Pancreas (tissue), 10 donors: ENCODE measurements at regions not wholly inside any gene's neighbourhood (a gene's known extent, or its start where the extent isn't known, plus 50 kb on each side); places are given as distances from the start of the nearest gene placed in this dataset.

Experiments used
- ATAC-seq, 4 donors: fragments of 200-7000 bp; cut with Tn5 transposase; one replicate each; pipeline versions ENCODE4 v1.8.0 to v1.9.1; 2020; ENCODE audit warnings: mild to moderate bottlenecking in 4 of 4, moderate library complexity in 4 of 4
- DNase-seq, 6 donors: peaks; one replicate each; pipeline ENCODE4 v3.0.0-alpha.2; 2020
- FAIRE-seq: peaks from 2 replicates; lab custom pipeline; 2012; peaks lifted over from hg19 to GRCh38; lab: Jason Lieb, UNC
- H3K27ac ChIP-seq, 4 donors: fragments of 200-600 bp; sonication (generic); 1 replicate in 3 of 4; 2 replicates in 1 of 4; pipeline versions ENCODE4 v1.5.0 to v1.8.0; 2020
- H3K27me3 ChIP-seq, 4 donors: fragments of 200-600 bp; one replicate each; pipeline ENCODE4 v1.8.0; 2021
- H3K36me3 ChIP-seq, 3 donors: fragments of 200-600 bp; sonication (generic) in 1 of 3; one replicate each; pipeline versions ENCODE4 v1.5.0 to v1.8.0; 2020 to 2021
- H3K4me1 ChIP-seq, 3 donors: fragments of 200-600 bp; one replicate each; pipeline ENCODE4 v1.8.0; 2021
- H3K4me3 ChIP-seq, 4 donors: fragments of 200-600 bp; sonication (generic) in 2 of 4; one replicate each; pipeline versions ENCODE4 v1.5.0 to v1.8.0; 2020 to 2021
- H3K9me3 ChIP-seq, 4 donors: fragments of 200-600 bp; one replicate each; pipeline ENCODE4 v1.8.0; 2021
- WGBS, 2 donors: extraction: QIAGEN DNeasy Blood & Tissue Kit; methylation state at CpG; one replicate each; pipeline ENCODE4 v1.1.7; 2013; 5-methylcytosine and 5-hydroxymethylcytosine counted together
- intact Hi-C, 3 donors: fragments of 100-400 bp; cut with DNase I; formaldehyde crosslinking; loops; one replicate each; pipeline versions ENCODE4 v1.11.1 to v1.14.2; 2022
- TF ChIP-seq, protein P1 (sequence below), 4 donors: fragments of 200-600 bp; sonication (generic) in 3 of 4; IDR thresholded peaks; one replicate each; pipeline versions ENCODE4 v1.5.0 to v1.8.0; 2021; ENCODE audit warnings: antibody characterized with exemption in 4 of 4
- donor health status: healthy with polysubstance abuse.
- donor health status: DM: no; HTN: no; CAD: no; lungs with moderate emphysema.
- donor health status: DM: no; HTN: no; CAD: no.
- donor health status: control.
- donor health status: control.
- donor health status: Bipolar disorder and iron deficiency.
- donor health status: DM: yes; HTN: yes; CAD: no.
- donor health status: DM: no; HTN: no; CAD: no.
- donor health status: DM: no; HTN: no; CAD: no.
- donor health status: DM: yes; HTN: yes; CAD: no.

DNA sequence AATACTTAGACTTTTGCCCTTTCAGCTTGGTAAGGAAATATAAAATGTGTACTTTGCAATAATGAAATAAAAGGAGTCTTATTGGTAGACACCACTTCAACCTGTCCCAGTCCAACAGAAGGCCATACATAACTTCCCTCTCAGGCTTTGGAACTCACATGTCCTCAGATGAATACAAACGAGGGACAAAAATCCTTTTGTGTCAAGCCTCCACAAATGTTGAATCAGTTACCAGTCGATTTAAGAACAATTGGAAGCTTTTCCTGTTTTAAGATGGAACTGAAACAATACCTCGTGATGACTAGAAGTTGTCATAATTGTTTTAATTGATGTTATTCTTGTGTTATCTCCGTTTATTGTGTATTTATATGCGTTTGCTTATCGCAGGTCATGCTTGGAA lies 385.1 kb upstream of the POU3F3 start:
- 34 to 46% methylated on average over 6 of the region's 6 CpGs for WGBS, 2 donors
- Histone ChIP-seq H3K36me3 (no peaks in the 10 kb centered on the region), H3K27ac (no peak overlapping the region), H3K4me3 (no peak overlapping the region), H3K27me3 (no peaks in the 10 kb centered on the region), H3K9me3 (no peaks in the 10 kb centered on the region), H3K4me1 (no peaks in the 10 kb centered on the region)
- intact Hi-C loops: no loop called here
- ATAC-seq: no peak
- DNase-seq: no peak
- no peak for FAIRE-seq
- TF ChIP-seq, protein P1, sequence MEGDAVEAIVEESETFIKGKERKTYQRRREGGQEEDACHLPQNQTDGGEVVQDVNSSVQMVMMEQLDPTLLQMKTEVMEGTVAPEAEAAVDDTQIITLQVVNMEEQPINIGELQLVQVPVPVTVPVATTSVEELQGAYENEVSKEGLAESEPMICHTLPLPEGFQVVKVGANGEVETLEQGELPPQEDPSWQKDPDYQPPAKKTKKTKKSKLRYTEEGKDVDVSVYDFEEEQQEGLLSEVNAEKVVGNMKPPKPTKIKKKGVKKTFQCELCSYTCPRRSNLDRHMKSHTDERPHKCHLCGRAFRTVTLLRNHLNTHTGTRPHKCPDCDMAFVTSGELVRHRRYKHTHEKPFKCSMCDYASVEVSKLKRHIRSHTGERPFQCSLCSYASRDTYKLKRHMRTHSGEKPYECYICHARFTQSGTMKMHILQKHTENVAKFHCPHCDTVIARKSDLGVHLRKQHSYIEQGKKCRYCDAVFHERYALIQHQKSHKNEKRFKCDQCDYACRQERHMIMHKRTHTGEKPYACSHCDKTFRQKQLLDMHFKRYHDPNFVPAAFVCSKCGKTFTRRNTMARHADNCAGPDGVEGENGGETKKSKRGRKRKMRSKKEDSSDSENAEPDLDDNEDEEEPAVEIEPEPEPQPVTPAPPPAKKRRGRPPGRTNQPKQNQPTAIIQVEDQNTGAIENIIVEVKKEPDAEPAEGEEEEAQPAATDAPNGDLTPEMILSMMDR (IDR thresholded peaks at IDR 0.05): no peak

DNA sequence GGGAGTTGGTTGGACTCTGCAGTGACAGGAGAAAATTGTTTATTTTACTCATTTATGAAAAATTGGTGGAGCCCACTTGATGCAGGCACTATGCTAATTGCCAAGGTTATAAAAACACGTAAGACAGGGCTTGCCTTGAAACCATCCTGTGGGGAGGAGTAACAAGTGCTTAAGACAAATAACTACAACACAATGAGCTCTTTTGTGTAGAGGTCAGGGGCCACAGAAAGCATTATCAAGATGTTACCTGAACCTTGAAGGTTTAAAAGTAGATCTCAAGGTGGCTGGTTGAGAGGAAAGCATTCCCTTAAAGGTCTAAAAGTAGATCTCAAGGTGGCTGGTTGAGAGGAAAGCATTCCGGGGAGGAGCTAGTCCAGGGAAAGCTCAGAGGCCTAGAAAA lies 381.8 kb upstream of the POU3F3 start:
- 69 to 76% methylated on average over 2 of the region's 2 CpGs for WGBS, 2 donors

DNA sequence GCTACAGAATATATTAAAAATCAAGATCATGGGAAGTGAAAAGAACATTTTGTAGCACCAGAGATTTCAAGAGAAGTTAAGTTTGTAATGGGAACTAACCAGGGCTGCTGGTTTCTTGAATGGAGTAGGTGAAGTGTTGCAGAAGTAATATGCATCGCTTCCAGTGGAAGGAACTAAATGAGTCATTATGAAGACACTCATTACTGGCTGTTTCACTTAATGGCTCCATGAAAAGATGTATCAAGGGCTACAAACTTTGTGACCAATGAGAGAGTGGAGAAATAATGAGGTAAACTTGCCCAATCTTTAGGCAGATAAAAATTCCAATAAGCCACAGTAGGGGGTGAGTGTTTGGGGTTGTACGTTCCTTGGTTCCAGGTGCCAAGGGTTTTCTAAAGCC lies 380.4 kb upstream of the POU3F3 start:
- 78 to 86% methylated on average over 2 of the region's 2 CpGs for WGBS, 2 donors

More for the DNA sequence above, 381.8 kb upstream of the POU3F3 start:
- no peak for DNase-seq
- no peak for ATAC-seq
- Histone ChIP-seq H3K36me3 (no peaks in the 10 kb centered on the region), H3K27me3 (no peaks in the 10 kb centered on the region), H3K27ac (no peak overlapping the region), H3K4me3 (no peak overlapping the region), H3K9me3 (no peaks in the 10 kb centered on the region), H3K4me1 (no peaks in the 10 kb centered on the region)
- TF ChIP-seq, protein P1 (IDR thresholded peaks at IDR 0.05): no peak
- intact Hi-C loops: no loop called here
- no peak for FAIRE-seq

DNA sequence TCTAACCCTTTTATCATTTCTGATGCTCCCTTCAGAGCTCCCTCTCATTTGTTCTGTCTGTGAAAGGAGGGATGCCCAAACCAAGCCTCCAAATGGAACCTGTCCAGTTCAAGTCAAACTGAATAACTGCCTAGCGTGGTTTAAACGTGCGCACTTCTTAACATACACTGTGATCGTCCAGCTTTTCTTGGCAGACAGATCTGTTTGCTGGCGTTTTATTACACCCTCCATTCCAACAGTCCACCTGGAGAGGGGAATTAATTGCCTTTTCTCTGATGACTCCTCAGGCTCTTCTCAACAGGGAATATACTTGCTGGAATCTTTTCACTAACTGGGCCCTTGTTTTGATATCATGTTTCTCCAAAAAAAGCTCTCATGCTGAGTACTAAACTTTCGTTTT lies 379.2 kb upstream of the POU3F3 start:
- intact Hi-C loops: no loop called here
- no peak for ATAC-seq

More for the DNA sequence above, 380.4 kb upstream of the POU3F3 start:
- H3K36me3 ChIP-seq: no peaks in the 10 kb centered on the region
- H3K4me1 ChIP-seq: no peaks in the 10 kb centered on the region
- H3K9me3 ChIP-seq: no peaks in the 10 kb centered on the region
- ATAC-seq: no peak
- no peak overlapping the region for H3K27ac ChIP-seq
- TF ChIP-seq, protein P1 (IDR thresholded peaks at IDR 0.05): no peak
- no peak for DNase-seq
- FAIRE-seq: no peak
- intact Hi-C loops: no loop called here
- no peak overlapping the region for H3K4me3 ChIP-seq
- no peaks in the 10 kb centered on the region for H3K27me3 ChIP-seq

DNA sequence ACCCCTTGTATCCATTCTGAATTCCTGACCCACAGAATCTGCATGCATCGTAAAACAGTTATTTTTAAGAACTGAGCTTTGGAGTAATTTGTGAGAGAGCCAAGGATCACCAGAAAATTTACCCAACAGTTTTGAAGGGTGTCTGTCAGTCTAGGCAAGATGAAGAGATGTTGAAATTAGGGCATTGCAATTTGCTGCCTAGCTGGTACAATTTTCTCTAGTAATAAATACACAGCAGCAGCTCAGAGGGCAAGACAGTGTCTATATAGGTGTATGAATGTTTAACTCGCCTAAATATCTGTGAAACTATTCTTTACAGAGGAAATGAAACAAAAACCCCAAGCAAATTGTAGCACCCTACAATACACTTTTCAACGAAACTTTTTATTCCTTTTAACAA lies 377.8 kb upstream of the POU3F3 start:
- Histone ChIP-seq H3K27me3 (no peaks in the 10 kb centered on the region), H3K4me3 (no peak overlapping the region), H3K9me3 (no peaks in the 10 kb centered on the region), H3K4me1 (no peaks in the 10 kb centered on the region), H3K27ac (no peak overlapping the region), H3K36me3 (no peaks in the 10 kb centered on the region)
- intact Hi-C loops: no loop called here
- DNase-seq (no peak), ATAC-seq (no peak), FAIRE-seq (no peak)
- 36 to 38% methylated on average over 3 of the region's 3 CpGs for WGBS, 2 donors
- TF ChIP-seq, protein P1 (IDR thresholded peaks at IDR 0.05): no peak

More for the DNA sequence above, 379.2 kb upstream of the POU3F3 start:
- H3K27me3 ChIP-seq: no peaks in the 10 kb centered on the region
- H3K4me3 ChIP-seq: no peak overlapping the region
- DNase-seq: no peak
- TF ChIP-seq, protein P1 (IDR thresholded peaks at IDR 0.05): no peak
- 66 to 80% methylated on average over 6 of the region's 6 CpGs for WGBS, 2 donors
- H3K9me3 ChIP-seq: no peaks in the 10 kb centered on the region
- H3K4me1 ChIP-seq: no peaks in the 10 kb centered on the region
- no peak overlapping the region for H3K27ac ChIP-seq
- no peaks in the 10 kb centered on the region for H3K36me3 ChIP-seq
- FAIRE-seq: no peak
